Activated T-cell treated with anti-CD3 and anti-CD28 coated beads, Interleukin-2, amount 50 U/mL, for 48 hours (primary cell): ENCODE measurements at regions not wholly inside any gene's neighbourhood (a gene's known extent, or its start where the extent isn't known, plus 50 kb on each side); places are given as distances from the start of the nearest gene placed in this dataset.
A peak's percentile ranks its signal among the peaks of the same experiment; 100 is the strongest.
"Not testable (repeated sequence)": the region's sequence is repeated elsewhere in the genome, so short reads cannot be mapped to it uniquely, and the experiment has no call there.

Source experiments
- DNase-seq, 2 experiments: peaks; one replicate each; pipeline ENCODE4 v3.0.0-alpha.2; 2020

- DNase-seq: peak in 1 of 2 experiments; percentile 17
Measured at GRCh38 chr14:88929656-88930436, 105.4 kb downstream of the TTC8 start.

- no peak for DNase-seq
Measured at GRCh38 chr14:88931321-88932110, 107.1 kb downstream of the TTC8 start.

DNA sequence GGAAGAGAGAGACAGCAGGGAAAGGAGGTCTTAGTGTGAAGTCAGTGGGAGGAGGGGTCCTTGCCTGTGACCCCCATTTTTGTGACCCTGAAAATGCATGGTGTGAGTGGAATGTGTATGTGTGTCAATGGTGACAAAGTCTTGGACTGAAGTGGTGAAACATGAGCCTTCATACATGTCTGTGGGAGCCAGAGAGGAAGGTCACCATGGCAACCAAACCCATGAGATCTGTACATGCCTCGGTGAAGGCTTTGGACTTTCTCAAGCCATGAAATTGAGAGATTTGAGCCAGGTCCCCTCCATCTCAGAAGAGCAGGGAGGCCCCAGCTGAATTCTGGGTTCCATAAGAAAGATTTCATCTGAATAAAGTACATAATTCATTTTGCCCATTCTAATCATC, 108.7 kb downstream of the TTC8 start:
- DNase-seq: no peak

GRCh38 chr14:88934351-88934806, 109.9 kb downstream of the TTC8 start:
- no peak for DNase-seq

GRCh38 chr14:88935083-88935482, 110.6 kb downstream of the TTC8 start:
- no peak for DNase-seq

DNA sequence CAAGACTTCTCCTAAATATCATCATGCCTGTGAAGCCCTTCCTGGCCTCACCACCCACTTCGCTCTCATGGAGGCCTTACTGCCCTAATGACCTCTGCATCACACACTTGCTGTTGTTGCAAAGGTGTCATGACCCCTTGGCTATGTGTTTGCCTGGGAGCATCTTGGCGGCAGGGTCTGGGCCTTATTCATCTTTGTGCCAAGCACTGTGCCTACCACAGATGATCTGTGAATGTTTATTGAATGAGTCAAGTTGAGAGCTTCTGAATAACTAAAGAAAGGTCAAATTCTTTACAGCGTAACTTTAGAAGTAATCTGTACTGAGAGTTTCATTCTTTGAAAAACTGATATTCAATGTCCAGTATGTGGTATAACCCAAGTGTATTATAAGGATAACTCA, 113.3 kb downstream of the TTC8 start:
- no peak for DNase-seq

DNA sequence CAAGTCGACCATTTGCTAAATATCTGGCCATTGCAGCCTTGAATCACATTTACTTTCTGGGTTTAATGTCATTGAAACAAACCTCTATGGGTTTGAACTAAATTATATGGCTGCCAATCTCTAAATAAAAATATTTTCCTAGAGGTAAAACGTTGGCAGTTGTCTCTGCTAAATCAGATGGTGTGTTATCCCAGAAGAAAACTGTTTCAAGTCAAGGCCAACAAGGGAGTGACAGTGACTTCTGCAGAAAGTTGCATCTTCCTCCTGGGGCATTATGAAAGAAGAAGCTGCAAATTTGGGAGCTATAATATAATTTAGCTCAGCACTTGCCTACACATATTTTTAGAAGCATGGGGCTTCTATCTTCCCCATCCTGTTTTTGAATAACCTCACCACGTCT, 116.2 kb downstream of the TTC8 start:
- no peak for DNase-seq

DNA sequence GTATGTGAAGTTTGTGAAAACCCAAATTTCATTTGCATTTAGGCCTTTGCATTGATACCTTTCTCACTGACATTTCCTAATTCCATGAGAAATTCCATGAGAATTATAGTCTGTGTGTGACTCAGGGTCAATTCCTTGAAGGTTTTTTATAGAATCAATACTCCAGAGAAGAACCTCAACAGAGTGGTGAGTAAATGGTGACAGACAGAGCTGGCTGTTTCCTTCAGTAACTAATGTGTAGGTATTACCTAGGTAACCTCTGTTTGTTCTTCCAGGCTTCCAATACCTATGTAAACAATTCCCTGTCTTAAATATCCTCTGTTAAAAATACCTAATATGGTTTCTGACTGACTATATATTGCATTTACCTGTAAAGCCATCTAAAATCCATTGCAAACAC, 117.0 kb downstream of the TTC8 start:
- DNase-seq: no peak

DNA sequence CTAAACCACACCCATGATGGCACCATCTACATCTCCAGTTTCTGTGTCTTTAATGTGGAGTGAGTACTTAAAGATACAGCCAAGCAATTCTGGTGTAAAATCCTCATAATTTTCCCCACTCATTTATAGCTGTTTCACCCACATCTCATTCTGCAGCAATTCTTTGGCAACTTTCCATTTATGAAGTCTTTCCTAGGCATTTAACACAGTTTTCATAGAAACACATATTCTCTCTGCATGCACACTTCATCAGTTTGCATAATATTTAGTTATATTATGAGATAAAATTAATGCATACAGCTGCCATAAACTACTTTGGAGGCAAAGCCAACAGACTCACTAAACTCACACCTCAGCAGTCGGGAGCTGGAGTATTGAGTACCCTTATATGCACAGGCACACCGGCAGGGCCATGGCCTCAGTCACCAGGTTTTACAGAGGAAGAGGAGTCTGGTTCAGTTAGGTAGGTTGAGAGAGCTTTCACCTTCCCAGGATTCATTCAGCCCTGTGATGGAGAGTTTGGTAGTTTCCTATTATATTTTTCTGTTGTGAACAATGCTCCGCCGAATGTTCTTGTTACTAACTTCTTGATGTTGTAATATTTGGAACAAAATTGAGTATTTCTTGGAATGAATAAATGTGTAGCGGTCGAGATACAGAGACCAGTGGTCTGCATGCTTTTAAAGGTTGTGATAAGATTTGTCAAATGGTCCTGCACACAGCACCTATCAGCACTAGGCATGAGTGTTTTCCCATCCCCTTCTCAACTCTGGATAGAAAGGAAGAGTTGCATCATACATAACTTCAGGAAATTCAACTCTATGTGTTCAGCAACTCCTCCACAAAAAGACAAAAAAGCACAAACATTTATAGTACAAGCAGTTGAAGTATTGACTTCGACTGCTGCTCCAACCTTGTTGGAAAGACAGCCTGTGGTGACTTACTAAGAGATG, 123.5 kb downstream of the TTC8 start:
- no peak for DNase-seq

DNA sequence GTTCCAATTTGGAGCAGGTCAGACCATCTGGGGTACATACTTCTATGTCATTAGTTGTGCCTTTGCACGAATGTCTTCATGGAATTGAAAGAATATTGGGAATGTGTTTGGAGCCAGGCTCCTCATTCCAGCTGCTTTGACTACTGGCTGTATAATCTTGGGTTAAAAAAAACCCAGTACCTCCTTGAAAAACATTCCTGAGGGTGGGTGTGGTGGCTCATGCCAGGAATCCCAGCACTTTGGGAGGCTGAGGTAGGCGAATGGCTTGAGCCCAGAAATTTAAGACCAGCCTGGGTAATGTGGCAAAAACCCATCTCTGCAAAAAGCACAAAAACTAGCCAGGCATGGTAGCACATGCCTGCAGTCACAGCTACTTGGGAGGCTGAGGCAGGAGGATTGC, 125.6 kb downstream of the TTC8 start:
- DNase-seq: no peak

- no peak for DNase-seq
Measured at GRCh38 chr14:88951370-88951769, 126.9 kb downstream of the TTC8 start.

GRCh38 chr14:88952901-88953300, 128.4 kb downstream of the TTC8 start:
- DNase-seq: no peak

GRCh38 chr14:88955455-88955854, 131.0 kb downstream of the TTC8 start:
- no peak for DNase-seq

DNA sequence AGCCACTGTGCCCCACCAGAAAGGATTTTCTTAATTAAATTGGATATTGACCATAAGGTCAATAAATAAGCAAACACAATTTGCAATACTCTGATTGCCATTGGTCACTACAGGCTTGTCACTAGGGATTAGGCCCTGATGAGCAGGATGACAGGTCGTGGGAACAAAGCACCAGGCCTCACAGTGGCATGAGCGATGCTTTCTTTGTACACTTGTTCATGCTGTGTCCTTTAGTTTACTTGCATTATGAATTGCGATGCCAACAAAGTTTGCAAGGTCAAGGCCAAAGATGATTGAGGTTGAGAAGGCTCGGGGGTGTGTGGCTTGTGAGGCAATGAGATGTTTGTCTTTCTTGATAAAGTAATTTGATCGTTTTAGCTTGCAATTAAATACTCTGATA, 136.0 kb downstream of the TTC8 start:
- no peak for DNase-seq

- no peak for DNase-seq
Measured at GRCh38 chr14:88961214-88961613, 136.8 kb downstream of the TTC8 start.

GRCh38 chr14:88962356-88962755, 137.9 kb downstream of the TTC8 start:
- no peak for DNase-seq

GRCh38 chr14:88967299-88967698, 142.8 kb downstream of the TTC8 start:
- DNase-seq: no peak

DNA sequence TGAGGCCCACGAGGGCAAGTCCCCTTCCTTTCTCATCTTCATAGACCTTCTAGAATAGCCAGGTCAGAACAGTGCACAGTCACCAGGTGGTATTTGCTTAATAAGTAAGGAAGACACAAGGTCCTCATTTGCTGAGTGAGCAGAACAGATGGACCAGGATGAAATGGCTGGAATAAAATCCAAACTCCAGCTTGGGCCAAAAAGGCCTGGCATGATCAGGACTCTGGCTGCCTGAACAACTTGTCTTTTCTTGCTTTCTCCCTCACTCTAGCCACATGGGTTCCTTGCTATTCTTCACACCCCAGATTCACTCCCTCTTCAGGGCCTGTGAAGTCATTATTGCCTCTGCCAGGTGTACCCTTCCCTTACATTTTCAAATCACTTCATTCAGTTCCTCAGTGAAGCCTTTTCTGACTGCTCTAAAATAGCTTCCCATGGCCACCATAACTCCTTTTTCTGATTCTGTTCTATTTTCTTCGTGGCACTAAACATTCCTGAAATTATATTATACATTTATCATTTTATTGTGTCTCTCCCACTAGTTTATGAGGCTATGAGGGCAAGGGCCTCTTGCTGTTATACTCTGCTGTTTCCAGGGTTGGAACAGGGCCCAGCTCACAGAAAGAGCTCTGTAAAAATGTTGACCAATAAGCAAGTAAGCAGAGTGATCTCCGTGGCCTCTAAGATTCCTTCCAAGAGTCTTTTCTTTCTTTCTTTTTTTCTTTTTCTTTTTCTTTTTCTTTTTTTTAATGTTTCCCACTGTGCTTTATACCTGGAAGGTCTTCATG, 150.8 kb downstream of the TTC8 start:
- DNase-seq: no peak

DNA sequence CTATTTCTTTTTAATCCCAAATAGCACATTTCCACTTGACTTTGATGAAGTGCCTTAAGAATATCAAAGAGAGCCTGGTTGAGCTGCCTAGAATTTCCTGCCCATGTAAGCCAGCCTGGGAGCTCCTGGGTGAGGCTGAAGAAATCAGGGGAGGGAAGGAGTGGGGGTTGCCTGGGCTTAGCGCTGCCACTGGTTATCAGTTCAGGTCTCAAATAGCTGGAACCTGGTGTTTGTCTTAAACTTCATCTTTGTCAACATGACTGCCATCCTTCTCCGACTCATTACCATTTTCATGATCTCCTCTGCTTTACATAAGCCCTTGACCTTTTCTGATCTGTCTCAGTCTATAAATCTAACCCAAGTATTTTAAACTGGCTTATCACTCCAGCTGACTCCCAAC, 151.5 kb downstream of the TTC8 start:
- DNase-seq: no peak

- DNase-seq: not testable (repeated sequence)
Measured at GRCh38 chr14:88980907-88981306, 156.5 kb downstream of the TTC8 start.

DNA sequence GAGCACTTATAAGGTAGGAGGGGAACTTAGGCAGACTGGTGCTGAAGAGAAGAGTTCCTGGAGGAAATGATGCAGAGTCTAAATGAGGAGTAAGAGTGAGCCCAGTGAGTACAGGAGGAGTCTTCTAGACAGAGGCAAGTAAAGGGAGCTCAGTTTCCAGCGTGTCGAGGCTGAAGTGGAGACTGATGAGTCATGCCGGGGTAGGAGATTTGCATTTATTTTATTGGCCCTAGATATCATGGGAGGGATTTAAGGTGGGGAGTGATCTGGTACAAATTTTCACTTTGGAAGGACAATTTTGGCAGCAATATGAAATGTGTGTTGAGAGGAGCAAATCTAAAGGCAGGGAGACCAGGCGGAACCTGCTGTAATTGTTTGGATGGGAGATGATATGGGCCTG, 157.5 kb downstream of the TTC8 start:
- no peak for DNase-seq

DNA sequence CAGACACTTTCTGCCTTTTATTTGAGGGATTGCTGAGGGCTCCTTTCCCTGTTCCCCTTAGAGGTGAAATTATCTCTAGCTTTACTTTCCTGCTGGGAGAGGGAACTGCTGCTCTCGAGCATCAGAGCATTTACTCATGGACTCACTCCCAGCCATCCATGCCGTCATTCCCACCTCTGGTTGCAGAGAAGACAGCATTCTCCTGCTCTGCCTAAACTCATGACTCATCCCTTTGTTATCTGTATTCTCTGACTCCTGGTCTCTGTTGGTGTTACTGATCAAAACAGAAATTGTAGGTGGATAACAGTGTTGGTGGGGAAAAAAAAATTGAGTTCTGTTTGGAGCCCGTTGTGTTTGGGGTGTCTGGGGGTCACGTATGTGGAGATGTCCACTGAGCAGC, 159.3 kb downstream of the TTC8 start:
- no peak for DNase-seq
